HG02943 (cell line): ENCODE measurements at regions not wholly inside any gene's neighbourhood (a gene's known extent, or its start where the extent isn't known, plus 50 kb on each side); places are given as distances from the start of the nearest gene placed in this dataset.

Source experiments
- ATAC-seq: cut with Tn5 transposase; IDR thresholded peaks from one replicate; pipeline ENCODE4 v1.9.1; 2021; ENCODE audit warnings: mild to moderate bottlenecking, low read depth, moderate library complexity; ENCODE audit not compliant: unreplicated experiment

DNA sequence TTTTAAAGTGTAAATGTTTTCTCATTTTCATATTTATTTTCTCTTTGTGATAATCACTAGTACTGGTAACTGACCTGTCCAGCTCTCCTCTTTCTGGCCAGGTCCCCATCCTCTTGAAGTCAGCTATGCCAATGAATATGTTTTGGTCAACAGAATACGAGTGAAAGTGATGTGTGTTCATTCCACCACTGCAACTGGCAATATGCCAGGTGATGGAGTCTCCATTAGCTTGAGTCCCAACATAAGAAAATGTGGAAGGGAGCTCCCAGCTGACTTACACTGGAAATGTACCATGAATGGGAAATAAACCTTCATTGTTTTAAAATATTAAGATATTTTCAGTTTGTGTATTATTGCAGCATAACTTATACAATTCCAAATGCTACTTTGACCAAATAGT, 75.8 kb downstream of the CCDC34 start:
- no peak for ATAC-seq

DNA sequence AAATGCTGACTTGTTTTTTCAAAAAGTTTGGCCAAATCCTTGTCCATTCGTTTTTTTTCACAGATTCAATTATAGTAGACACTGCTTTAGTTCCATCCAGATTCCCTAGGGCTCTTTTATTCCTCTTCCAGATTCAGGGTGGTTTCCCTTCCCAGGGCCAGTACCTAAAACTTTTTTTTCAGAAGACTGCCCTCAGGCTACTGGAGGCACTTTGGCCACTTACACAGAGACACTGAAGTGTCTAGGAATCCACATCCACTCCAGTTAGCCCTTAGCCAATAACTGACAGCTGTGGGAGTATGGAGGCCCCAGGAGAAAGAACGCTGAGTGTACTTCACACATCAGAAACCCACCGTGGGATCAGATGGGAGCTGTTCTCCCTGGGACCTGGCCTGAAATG, 77.3 kb downstream of the CCDC34 start:
- no peak for ATAC-seq

DNA sequence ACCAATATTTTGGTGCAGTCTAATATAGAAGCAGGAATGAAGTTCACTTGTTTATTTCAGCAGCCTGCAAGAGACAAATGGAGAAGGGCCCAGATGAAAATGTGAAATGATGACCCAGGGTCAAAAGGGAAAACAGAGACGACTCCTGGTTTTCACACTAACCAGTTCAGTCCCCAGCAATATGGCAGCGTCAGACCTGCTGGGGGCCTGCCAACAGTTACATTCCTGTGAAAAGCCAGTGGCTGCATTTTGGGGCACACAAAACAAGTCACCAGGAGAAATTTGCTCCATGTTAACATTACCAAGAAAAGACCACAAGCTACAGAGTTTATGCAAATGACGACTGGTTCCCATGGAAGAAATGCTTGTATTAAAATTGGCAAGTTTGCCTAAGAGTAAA, 80.2 kb downstream of the CCDC34 start:
- no peak for ATAC-seq

DNA sequence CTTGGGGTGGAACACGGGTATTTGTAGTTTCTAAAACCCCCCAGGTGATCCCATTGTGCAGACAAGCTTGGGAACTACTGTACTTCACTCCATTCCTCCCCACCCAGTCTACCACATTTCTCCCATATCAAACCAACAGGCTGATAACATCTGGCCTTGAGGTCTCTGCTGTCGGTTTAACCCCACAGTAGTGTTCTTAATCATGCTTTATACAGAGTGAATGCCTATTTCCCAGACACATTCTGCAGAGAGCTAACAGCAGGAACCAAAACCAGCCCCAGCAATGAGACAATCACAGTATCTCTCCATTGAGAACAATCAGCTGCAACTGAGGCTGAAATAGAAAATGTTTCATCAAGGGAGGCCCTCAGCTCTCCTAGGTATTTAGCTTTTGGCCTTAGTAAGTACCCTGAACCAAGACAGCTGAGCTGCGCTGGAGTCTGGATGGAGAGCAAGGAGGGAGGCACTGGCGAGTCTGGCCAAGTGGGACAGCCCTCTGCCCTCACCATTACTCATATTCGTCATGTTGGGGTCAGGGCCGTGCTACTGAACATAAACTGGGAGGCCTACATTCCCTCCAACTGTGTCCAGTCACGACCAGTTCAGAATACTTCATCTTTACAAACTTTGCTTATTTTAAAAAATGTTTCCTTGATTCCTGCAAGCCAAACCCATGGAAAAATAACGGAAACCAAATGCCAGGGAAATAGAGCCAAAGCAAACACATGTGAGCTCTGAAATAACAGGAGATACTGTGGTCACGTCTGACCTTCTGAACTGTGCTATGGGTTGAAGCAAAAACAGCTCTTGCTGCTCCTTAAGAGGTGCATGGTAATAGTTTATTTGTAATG, 81.0 kb downstream of the CCDC34 start:
- no peak for ATAC-seq

DNA sequence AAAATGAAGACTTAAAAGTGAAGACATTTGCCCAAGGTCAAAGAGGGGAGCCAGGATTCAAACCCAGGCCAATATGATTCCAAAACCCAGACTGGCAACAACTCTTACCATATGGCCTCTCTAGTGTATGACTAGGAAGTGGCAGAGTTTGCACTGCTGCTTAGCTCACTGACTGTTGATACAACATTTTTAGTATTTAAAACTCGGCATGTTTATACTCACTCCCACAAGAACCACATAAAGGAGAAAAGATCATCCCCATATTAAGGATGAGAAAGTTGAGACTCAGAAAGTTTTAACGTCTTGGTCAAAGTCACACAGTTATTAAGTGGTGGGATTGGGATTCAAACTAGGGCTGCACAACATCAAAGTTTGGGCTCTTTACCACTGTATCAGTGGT, 81.7 kb downstream of the CCDC34 start:
- ATAC-seq: no peak

DNA sequence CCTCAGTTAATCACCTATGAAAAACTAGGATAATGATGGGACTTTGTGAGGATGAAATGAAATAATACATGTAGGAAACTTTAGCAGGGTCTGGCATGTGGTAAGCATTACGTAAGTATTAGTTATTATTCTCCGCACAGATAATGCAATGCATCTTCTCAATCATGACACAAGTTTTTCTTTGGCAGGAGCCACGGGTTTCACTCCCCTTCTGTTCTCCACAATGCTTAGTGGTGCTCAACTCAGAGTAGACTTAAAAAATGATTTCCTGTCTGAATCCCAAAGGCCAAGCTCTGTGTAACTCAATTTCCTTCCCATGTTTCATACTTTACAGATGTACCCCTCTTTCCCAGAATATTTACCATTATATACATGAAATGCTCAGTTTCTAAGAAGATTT, 82.9 kb downstream of the CCDC34 start:
- ATAC-seq: no peak

DNA sequence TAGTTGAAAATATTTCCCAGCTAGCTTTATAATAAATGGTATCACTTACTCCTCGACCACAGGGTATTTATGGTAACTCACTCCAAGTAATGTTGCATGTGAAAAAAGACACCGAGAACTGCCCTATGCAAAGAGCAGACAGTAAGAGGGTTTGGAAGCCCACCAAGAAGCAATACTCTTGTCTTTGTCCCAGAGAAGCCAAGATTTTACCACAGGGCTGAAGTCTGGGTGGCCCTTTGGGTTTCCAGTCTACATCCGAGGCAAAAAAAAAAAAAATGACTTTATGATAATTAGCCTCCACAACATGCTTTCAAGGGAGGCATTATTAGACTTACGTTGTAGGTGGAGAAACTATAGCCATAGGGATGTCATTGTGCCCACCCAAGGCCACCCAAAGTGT, 83.6 kb downstream of the CCDC34 start:
- no peak for ATAC-seq

DNA sequence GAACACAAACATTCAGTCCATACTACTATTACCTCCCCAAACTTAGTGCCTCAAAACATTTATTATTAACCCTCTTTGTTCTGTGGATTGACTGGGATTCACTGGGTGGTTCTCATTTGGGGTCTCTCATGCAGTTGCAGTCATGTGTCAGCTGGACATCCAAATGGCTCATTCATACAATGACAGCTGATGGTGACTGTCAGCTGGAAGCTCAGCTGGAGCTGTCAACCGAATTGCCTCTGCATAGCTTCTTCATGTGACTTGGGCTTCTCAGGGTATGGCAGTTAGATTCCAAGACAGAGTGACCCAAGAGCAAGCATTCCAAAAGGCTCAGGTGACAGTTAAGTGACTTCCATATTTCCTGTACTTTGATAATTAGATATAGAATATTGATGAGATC, 85.2 kb downstream of the CCDC34 start:
- no peak for ATAC-seq

DNA sequence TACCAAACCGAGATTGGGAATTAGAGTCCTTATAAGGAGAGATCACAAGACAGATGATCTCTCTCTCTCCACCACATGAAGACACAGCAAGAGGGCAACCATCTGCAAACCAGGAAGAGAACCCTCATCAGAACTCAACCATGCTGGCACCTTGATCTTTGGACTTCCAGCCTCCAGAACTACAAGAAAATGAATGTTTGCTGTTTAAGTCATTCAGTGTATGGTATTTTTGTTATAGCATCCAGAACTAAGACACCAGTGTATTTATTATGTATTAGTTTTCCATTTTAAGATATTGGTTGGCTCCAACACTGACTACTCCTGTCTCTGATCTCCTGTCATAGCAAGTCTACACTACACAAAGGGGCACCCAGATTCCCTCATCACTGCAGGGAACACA, 86.9 kb downstream of the CCDC34 start:
- no peak for ATAC-seq

DNA sequence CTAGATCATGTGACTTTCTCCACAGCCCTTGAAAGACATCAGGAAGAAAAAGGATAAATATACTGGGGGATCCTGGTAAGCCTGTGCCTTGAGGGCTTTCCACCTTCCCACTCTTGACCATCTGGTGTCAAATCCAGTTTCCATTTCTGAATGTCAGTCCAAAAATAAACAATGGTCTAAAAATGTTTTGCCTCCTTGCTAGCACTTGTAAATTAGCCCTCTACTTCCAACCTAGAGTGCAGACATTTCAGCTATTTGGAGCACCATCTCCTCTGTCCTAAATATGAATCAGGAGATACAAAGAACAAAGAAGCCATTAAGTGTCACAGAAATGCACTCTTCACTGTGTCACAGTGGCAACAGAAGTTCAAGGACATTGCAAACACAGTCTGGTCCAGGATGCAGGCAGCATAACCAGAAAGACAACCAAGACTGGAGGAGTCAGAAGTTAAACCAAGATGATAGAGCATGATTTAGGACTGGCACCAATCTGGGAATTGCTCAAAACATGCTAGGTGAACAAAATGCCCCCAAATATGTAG, 88.1 kb downstream of the CCDC34 start:
- no peak for ATAC-seq

DNA sequence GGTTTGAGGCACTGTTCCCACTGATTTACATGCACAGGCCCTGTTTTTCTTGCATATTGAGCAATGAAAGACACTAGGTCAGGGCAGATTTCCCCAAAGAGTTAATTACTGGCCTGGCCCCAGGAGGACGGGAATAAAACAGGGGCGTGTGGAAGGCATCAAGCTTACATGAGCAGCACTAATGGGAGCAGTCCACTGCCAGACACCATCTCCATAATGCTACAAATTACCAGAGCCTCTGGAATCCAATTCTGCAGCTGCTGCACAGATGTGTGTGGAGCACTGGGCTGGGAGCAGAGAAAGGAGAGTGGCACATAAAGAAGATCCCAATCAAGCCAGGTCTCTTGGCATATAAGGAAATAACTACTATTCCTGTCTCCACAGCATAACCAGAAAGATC, 96.9 kb downstream of the CCDC34 start:
- no peak for ATAC-seq

DNA sequence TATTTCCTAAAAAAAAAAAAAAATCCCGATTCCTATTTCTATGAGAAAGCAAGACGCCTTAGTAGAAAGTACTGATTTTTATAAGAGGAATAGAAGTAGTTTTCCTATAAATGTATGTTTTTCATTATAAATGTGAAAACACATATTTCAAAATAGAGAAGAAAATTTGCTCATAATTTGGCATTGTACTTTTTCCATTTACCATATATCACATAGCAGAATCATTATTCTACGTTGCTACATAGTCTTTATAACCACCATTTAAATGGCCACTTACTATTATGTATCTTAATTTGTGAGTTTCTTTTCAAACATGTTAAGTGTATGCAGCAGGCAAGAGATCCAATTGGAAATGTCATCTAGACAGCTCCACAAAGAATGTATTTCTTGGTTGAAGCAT, 99.0 kb downstream of the CCDC34 start:
- ATAC-seq: no peak

DNA sequence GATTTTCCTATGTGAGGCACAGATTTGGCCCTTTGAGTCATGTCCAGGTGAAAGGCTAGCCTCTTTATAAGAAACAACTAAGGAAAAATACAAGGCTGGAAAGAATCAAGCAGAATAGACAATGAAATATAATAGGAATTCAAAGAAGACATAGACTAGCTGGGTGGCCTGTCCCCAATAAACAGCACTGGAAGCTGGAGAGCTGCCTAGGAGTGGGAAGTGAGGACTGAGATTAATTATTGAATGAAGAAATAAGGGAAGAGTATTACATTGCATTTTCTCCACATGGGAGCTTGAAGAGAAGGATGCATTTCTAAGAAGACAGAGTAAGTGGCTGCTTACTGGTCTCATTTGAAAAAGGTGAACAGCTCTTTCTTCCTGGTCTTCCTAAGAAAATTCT, 100.0 kb downstream of the CCDC34 start:
- ATAC-seq: no peak

DNA sequence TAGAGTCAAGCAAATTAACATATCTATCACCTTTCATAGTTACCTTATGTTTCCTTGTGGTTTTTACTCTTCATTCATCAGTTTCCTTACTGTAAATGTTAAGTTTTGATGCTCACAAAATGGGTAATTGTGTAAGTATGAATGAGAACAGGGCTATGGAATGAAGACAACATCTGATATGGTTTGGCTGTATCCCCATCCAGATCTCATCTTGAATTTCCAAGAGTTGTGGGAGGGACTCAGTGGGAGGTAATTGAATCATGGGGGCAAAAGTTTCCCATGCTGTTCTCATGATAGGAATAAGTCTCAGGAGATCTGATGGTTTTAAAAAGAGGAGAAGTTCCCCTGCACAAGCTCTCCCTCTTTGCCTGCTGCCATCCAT, 107.6 kb downstream of the CCDC34 start:
- ATAC-seq: no peak

DNA sequence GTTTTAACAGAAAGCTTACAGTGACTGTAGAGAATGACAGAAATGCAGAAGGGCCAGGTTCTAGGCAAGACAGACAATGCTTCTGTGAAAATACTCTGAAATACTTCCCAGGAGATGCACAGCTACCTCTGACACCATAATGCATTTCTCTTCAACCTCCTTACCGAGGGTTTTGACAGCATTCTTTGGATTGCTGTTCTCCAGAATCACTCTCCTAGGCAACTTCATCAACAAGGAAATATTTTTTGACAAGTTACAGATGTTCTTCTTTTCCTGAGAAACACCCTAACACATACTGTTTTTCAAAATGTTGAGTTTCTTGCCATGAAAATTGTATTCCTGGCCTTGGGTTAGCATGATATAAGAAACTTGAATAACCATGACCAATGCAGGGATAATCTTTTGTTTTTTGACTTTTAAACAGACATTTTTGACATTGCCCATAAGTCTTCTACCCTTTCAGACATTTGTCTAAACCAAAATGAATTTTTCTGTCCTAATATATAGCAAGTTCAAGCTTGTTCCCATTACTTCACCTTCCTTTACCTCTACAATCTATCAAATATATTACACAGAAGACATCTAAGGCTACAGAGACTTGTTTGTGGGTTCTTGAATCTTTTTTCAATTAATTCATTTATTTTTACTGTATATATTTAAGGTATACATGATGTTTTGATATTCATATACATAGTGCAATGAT, 108.1 kb downstream of the CCDC34 start:
- ATAC-seq: no peak

DNA sequence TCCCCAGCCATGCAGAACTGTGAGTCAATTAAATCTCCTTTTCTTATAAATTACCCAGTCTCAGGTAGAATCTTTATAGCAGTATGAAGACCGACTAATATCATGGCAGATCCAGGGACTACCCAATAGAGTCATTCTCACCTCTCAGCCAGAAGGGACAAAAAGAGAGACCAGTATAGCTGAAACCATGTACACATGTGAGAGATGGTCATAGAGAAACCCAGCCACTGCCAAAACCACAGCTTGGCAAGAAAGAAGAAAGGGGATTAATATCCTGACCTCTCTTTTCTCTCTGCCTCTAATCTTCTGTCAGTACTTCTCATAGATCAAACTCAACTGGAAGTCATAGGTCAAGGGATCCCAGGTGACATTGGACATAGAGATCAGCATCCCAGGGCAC, 109.8 kb downstream of the CCDC34 start:
- no peak for ATAC-seq

DNA sequence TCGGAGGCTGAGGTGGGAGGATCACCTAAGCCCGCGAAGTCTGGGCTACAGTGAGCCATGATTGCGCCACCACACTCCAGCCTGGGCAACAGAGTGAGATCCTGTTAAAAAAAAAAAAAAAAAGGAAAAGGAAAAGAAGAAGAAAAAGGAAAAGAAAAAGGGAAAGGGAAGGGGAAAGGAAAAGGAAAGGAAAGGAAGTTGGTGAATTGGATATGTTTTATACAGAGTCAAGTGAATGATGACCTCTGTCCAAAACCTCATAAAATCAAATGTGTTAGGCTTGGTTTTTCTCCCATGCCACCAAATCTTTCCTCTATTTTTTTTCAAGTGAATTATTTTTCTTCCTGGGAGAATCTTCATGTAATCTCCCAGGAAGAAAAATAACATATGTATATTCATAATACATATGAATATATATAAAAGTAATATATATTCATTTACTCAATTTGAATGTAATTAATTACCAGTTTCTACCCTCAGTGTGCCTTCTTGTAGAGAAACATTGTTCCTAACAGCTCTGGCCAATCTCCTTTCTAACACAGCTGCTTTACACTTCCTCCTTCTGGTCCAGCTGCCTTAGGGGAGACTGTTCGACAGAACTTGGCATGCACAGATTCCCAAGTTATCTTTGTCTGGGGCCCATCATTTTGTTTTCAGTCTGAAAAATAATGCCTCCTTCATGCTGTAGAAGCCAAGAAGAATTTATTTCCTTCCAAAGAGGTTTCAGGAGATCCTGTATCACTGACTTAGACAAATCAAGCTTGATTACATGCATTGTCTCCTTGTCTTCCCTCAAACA, 111.9 kb downstream of the CCDC34 start:
- no peak for ATAC-seq

DNA sequence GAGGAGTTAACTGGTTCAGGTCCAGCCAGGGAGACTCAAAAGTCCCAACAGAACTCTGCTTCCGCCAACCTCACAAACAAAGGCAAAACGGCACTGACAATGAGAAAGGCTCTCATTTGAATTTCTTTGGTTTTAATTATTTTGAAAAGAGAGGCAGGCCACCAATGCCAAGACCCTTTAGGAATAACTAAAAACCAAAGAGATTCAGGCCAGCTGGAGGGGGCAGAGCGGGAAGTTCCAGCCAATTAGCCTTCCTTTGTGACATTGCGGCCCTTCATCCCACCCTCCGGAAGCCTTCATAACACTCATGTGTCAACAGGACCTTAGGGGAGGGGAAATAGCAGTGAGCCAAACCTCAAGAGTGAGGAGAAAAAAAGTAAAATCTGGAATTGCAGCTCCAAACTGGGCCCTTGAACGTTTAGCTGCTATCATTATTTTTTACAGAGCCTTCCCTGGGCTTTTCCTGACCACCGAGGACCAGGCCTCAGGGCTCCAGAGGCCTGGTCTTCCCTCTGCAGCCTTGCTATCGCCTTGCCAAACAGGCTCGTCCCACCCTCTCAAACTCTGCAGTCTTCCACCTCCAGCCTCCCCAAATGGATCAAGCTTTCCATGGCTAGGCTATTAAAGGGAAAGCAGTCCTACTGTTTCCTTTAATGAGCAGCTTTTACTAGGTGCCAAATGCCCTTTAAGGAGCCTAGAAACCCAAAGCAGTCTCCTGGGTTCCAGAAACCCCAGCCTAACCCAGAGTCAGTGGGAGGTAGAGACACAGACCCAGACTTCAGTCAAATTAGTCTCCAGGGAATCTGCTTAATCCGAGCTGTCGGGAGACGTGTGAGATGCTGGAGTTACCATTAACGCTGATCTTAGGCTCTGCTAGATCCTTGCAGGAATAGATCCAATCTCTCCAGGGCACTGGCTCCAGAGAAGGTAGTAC, 114.2 kb downstream of the CCDC34 start:
- no peak for ATAC-seq

DNA sequence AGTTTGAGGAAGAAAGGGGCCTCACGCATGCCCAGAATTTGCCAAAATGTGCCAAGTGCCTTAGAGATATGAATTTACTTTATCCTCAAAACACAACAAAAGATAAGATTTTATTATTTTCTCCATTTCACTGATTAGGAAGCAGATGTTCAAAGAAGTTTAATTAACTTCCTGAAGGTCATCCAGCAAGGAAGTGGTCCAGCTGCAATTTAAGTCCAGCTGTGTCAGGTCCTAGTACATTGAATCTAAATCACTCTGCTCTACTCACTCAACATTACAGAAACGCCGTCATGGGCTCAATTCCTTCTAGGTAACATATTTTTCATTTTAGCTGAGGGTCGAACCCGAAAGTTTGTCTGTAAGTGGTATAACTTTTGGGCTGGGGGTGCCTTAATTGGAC, 115.4 kb downstream of the CCDC34 start:
- no peak for ATAC-seq

DNA sequence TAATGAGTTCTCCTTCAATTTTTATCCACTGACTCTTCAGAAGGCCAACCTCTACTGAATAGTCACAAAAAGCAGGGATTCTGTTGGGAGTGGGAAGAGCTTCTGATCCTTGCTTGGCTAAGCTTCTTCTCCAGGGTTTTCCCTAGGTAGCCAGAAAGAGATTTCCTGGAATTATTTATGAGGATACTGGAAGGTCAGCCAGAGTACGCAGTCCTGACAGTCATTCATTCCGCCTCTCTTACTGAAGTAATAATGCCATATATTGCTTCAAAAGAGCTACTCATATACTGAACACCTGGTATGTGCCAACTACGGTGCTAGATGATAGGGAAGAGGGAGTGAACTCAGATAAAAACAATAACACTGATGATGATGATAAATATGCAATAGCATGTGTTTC, 116.1 kb downstream of the CCDC34 start:
- no peak for ATAC-seq
